ENCODE measurements at regions not wholly inside any gene's neighbourhood (a gene's known extent, or its start where the extent isn't known, plus 50 kb on each side); places are given as distances from the start of the nearest gene placed in this dataset.
"Not testable (repeated sequence)": the region's sequence is repeated elsewhere in the genome, so short reads cannot be mapped to it uniquely, and the experiment has no call there.

GRCh38 chrX:121356139-121356849, 308.9 kb downstream of the GLUD2 start:
- no peaks in the 10 kb centered on the region for H3K27me3 Mint-ChIP-seq (ENCODE audit: low read depth)
- no peak overlapping the region for H3K4me3 Mint-ChIP-seq
- TF ChIP-seq CTCF (IDR thresholded peaks at IDR 0.05; ENCODE audit: unreplicated experiment) = no peak
- DNase-seq (ENCODE audit: low spot score in 2 of 2, unreplicated experiment in 2 of 2) = no peak
- H3K4me1 Mint-ChIP-seq = no peaks in the 10 kb centered on the region
- H3K27ac Mint-ChIP-seq = no peak overlapping the region
- no peaks in the 10 kb centered on the region for H3K36me3 Mint-ChIP-seq
- H3K9me3 Mint-ChIP-seq = peaks cover 37% of the 10 kb centered on the region

- Mint-ChIP-seq H3K4me1 (no peaks in the 10 kb centered on the region), H3K27ac (no peak overlapping the region), H3K9me3 (peaks cover 34% of the 10 kb centered on the region), H3K36me3 (no peaks in the 10 kb centered on the region), H3K27me3 (ENCODE audit: low read depth) (no peaks in the 10 kb centered on the region), H3K4me3 (no peak overlapping the region)
- no peak for DNase-seq (ENCODE audit: low spot score in 2 of 2, unreplicated experiment in 2 of 2)
- no peak for TF ChIP-seq CTCF (IDR thresholded peaks at IDR 0.05; ENCODE audit: unreplicated experiment)
Observed at GRCh38 chrX:121356850-121357171, 309.4 kb downstream of the GLUD2 start.

- no peaks in the 10 kb centered on the region for H3K27me3 Mint-ChIP-seq (ENCODE audit: low read depth)
- TF ChIP-seq CTCF (IDR thresholded peaks at IDR 0.05; ENCODE audit: unreplicated experiment) = no peak
- H3K9me3 Mint-ChIP-seq = peaks cover 44% of the 10 kb centered on the region
- no peaks in the 10 kb centered on the region for H3K4me1 Mint-ChIP-seq
- H3K27ac Mint-ChIP-seq = no peak overlapping the region
- no peaks in the 10 kb centered on the region for H3K36me3 Mint-ChIP-seq
- no peak overlapping the region for H3K4me3 Mint-ChIP-seq
- DNase-seq (ENCODE audit: low spot score in 2 of 2, unreplicated experiment in 2 of 2) = no peak
Observed at GRCh38 chrX:121360280-121360679, 312.9 kb downstream of the GLUD2 start.

- no peak for DNase-seq (ENCODE audit: low spot score in 2 of 2, unreplicated experiment in 2 of 2)
- TF ChIP-seq CTCF (IDR thresholded peaks at IDR 0.05; ENCODE audit: unreplicated experiment) = no peak
- Mint-ChIP-seq H3K9me3 (peaks cover 60% of the 10 kb centered on the region), H3K27me3 (ENCODE audit: low read depth) (no peaks in the 10 kb centered on the region), H3K27ac (no peak overlapping the region), H3K4me3 (no peak overlapping the region), H3K4me1 (no peaks in the 10 kb centered on the region), H3K36me3 (no peaks in the 10 kb centered on the region)
Observed at GRCh38 chrX:121365572-121366161, 318.3 kb downstream of the GLUD2 start.

- Mint-ChIP-seq H3K9me3 (peaks cover 36% of the 10 kb centered on the region), H3K4me3 (no peak overlapping the region), H3K4me1 (no peaks in the 10 kb centered on the region), H3K27ac (no peak overlapping the region), H3K36me3 (no peaks in the 10 kb centered on the region), H3K27me3 (ENCODE audit: low read depth) (no peaks in the 10 kb centered on the region)
- DNase-seq (ENCODE audit: low spot score in 2 of 2, unreplicated experiment in 2 of 2) = no peak
- no peak for TF ChIP-seq CTCF (IDR thresholded peaks at IDR 0.05; ENCODE audit: unreplicated experiment)
Observed at GRCh38 chrX:121374471-121374870, 327.1 kb downstream of the GLUD2 start.

GRCh38 chrX:121381915-121382314, 334.5 kb downstream of the GLUD2 start:
- DNase-seq (ENCODE audit: low spot score in 2 of 2, unreplicated experiment in 2 of 2); H3K27me3 Mint-ChIP-seq (ENCODE audit: low read depth); H3K4me3 Mint-ChIP-seq; H3K36me3 Mint-ChIP-seq; H3K27ac Mint-ChIP-seq; H3K4me1 Mint-ChIP-seq: not testable (repeated sequence)
- peaks cover 44% of the 10 kb centered on the region for H3K9me3 Mint-ChIP-seq

Data from mesothelial cell of epicardium (in vitro differentiated cells).